ENCODE measurements at regions not wholly inside any gene's neighbourhood (a gene's known extent, or its start where the extent isn't known, plus 50 kb on each side); places are given as distances from the start of the nearest gene placed in this dataset.

DNA sequence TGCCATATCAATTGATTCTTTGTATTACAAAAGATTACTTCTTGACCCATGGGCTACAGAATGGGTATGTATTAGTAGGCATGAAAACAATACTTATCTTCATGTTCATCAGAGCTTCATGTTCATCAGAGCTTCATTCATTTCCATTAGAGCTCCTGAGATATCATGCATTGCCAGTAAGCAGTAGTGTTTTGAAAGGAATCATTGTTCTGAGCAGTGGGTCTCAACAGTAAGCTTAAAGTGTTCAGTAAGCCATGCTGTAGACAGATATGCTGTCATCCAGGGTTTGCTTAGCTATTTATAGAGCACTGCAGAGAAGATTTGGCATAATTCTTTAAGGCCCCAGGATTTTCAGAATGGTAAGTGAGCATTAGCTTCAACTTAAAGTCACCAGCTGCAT lies 596.1 kb downstream of the ZNF385D start:
- TF ChIP-seq, protein P1, sequence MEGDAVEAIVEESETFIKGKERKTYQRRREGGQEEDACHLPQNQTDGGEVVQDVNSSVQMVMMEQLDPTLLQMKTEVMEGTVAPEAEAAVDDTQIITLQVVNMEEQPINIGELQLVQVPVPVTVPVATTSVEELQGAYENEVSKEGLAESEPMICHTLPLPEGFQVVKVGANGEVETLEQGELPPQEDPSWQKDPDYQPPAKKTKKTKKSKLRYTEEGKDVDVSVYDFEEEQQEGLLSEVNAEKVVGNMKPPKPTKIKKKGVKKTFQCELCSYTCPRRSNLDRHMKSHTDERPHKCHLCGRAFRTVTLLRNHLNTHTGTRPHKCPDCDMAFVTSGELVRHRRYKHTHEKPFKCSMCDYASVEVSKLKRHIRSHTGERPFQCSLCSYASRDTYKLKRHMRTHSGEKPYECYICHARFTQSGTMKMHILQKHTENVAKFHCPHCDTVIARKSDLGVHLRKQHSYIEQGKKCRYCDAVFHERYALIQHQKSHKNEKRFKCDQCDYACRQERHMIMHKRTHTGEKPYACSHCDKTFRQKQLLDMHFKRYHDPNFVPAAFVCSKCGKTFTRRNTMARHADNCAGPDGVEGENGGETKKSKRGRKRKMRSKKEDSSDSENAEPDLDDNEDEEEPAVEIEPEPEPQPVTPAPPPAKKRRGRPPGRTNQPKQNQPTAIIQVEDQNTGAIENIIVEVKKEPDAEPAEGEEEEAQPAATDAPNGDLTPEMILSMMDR (IDR thresholded peaks at IDR 0.05; ENCODE audit: borderline replicate concordance, insufficient read depth, low read depth, low read length): no peak
- no peak overlapping the region for H3K4me3 ChIP-seq (ENCODE audit: low read depth, low read length)

DNA sequence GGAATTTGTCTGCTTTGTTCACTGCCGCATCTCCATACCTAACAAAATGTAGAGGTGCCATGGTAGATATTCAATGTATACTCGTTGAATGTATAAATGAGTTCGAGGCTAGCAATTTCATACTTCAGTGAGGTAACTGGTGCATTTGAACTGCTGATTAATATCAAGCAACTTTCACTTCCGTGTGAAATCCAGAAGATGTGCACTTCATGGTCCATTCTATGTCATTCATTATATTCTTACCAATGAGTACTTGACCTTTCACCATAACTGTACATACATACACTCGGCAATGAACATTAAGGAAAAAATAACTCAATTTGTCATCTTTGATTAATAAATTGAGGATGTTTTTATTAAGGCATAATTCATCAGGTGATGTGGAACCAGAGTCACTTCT lies 598.5 kb downstream of the ZNF385D start:
- TF ChIP-seq, protein P1 (IDR thresholded peaks at IDR 0.05; ENCODE audit: borderline replicate concordance, insufficient read depth, low read depth, low read length): no peak
- H3K4me3 ChIP-seq (ENCODE audit: low read depth, low read length): no peak overlapping the region

DNA sequence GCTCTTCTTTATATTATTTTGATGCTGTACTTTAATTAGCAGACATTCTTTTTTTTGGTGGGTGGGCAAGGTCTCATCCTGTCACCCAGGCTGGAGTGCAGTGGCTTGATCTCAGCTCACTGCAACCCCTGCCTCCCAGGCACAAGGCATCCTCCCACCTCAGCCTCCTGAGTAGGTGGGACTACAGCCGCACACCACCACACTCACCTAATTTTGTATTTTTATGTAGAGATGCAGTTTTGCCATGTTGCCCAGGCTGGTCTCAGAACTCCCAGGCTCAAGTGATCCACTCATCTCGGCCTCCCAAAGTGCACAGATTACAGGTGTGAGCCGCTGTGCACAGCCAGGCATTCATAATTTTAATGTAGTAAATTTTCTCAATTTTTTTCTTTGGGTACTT lies 608.1 kb downstream of the ZNF385D start:
- no peak overlapping the region for H3K4me3 ChIP-seq (ENCODE audit: low read depth, low read length)
- TF ChIP-seq, protein P1 (IDR thresholded peaks at IDR 0.05; ENCODE audit: borderline replicate concordance, insufficient read depth, low read depth, low read length): no peak

DNA sequence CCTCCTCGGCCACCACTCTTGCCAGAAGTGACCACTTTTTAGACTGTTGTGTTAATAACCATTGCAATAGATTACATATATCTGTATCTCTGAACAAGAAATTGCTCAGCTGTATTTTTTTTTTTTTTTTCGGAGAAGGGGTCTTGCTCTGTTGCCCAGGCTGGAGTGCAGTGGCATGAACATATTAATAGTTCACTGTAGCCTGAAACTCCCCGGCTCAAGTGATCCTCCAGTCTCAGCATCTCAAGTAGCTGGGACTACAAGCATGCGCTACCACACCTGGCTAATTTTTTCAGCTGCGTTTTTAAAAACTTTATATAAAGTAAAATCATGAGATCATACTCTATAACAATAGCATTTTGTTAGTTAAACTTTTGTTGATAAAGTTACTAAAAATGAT lies 609.0 kb downstream of the ZNF385D start:
- H3K4me3 ChIP-seq (ENCODE audit: low read depth, low read length): no peak overlapping the region
- TF ChIP-seq, protein P1 (IDR thresholded peaks at IDR 0.05; ENCODE audit: borderline replicate concordance, insufficient read depth, low read depth, low read length): no peak

DNA sequence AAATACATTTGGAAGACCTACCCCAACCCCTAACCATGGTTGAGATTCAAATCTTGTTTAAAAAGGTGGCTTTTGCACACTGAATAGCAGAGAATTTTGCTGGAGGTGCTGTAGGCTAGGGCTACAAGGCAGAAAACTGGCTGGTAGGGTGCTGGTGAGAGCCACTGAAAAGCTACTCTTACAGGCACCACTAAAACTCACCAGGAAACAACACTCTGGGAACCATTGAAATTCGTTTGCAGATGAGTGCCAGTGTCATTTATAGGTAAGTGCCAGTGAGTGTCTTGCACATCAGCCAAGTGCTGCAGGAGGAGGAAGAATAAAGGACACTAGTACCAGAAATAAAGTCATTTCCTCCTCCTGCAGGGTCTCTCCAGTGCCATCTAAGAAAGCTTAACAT lies 610.2 kb downstream of the ZNF385D start:
- no peak overlapping the region for H3K4me3 ChIP-seq (ENCODE audit: low read depth, low read length)
- TF ChIP-seq, protein P1 (IDR thresholded peaks at IDR 0.05; ENCODE audit: borderline replicate concordance, insufficient read depth, low read depth, low read length): no peak

DNA sequence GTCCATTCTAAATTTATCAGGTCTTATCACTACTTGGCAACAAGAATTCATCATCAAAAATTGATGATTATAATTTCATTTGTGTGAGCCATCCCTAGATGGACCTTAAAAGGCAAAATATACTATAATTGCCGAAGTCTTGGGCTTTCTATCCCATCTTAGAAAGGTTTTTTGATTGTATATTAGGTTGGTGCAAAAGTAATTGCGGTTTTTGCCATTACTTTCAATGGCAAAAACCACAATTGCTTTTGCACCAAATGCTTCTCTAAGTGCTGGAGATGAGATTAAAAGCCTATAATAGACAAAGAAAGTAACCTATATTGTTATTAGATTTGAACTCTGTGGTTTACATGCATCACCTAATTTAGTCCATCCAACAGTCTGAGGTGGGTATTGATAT lies 612.9 kb downstream of the ZNF385D start:
- TF ChIP-seq, protein P1 (IDR thresholded peaks at IDR 0.05; ENCODE audit: borderline replicate concordance, insufficient read depth, low read depth, low read length): no peak
- no peak overlapping the region for H3K4me3 ChIP-seq (ENCODE audit: low read depth, low read length)

DNA sequence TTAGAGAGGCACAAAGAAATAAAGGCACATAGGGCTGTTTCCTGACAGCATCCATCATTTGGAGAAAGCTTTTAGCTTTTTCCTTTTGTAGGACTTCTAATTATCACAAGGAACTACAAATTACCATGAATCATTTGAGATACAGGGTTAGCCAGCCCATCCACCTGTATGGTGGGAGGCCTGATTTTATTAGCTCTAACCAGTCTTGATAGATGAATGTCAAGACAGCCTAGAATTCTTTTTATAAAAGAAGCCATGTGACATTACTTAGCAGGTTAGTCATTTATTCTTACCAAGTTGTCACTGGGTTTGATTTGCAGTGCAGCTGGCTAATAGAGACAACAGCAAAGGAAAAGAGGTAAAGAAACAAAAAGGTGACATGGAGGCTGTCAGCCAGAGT lies 618.1 kb downstream of the ZNF385D start:
- no peak overlapping the region for H3K4me3 ChIP-seq (ENCODE audit: low read depth, low read length)
- TF ChIP-seq, protein P1 (IDR thresholded peaks at IDR 0.05; ENCODE audit: borderline replicate concordance, insufficient read depth, low read depth, low read length): no peak

All from GM12875 (cell line).